HG02852 (cell line): ENCODE measurements at regions not wholly inside any gene's neighbourhood (a gene's known extent, or its start where the extent isn't known, plus 50 kb on each side); places are given as distances from the start of the nearest gene placed in this dataset.
"Not testable (repeated sequence)": the region's sequence is repeated elsewhere in the genome, so short reads cannot be mapped to it uniquely, and the experiment has no call there.

Experiments used
- ATAC-seq: cut with Tn5 transposase; IDR thresholded peaks from one replicate; pipeline ENCODE4 v1.9.1; 2021; ENCODE audit warnings: mild to moderate bottlenecking, moderate library complexity; ENCODE audit not compliant: unreplicated experiment

DNA sequence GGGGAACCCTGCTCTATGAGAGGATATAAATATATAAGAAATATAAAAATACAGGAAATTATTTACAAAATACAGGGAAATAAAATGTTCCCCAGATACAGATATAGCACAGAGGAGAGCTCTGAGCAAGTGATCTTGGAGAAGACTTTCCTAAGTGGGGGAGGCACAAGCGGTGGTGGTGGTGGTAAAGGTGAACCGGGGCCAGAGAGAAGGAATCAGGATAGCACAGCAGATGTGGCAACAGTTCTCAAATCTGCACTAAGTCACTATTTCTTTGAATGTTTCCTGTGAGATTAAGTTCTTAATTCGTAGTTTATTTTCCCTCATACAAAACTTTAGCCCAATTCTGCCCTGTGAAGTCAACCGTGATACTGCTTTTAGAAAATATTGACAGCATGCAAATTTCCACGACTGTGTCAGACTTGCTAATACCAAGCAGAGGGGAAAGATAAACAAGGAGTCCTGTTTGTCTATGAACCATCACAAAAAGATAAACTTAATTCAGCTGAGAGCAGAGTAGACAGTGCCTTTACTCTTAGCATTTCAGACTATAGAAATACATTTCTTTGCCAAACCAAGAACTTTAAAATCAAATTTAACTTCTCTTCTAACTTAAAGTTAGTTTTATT, 237.5 kb upstream of the POGK start:
- ATAC-seq: no peak

DNA sequence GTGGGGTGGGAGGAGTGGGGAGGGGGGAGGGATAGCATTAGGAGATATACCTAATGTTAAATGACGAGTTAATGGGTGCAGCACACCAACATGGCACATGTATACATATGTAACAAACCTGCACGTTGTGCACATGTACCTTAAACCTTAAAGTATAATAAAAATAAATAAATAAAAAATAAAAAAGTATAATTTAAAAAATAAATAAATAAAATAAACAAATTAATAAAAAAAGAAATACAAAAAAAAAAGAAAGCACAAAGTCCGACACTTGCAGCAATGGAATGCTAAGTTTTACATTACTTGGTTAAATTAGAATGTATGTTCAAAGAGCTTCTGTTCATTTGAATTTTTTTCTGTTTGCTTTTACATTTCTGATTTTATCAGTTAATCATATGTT, 236.5 kb upstream of the POGK start:
- ATAC-seq: not testable (repeated sequence)

DNA sequence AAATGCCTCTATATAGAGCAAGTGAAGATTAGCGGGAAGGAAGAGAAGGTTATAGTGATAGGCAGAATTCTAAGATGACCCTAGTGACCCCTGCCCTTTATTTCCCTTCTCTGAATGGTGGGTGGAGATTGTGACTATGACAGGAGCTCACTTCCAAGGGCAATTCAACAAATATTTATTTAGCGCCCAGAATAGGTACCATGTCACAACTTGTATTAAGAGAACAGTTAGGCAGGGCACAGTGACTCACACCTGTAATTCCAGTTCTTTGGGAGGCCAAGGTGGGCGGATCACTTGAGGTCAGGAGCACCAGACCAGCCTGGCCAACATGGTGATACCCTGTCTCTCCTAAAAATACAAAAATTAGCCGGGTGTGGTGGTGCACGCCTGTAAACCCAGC, 236.0 kb upstream of the POGK start:
- ATAC-seq: no peak

DNA sequence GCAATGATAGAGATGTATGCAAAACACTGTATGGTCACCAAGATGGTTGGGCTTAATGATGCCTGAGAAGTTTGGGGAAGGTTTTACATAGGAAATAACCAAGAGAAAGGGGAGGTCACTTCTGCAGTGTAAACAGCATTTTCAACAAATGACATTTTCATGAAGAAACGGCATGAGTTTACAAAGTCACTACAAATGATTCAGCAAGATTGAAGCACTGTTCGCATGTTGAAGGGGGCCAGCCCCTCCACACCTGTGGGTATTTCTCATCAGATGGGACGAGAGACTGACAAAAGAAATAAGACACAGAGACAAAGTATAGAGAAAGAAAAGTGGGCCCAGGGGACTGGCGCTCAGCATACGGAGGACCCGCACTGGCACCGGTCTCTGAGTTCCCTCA, 234.1 kb upstream of the POGK start:
- ATAC-seq: no peak

DNA sequence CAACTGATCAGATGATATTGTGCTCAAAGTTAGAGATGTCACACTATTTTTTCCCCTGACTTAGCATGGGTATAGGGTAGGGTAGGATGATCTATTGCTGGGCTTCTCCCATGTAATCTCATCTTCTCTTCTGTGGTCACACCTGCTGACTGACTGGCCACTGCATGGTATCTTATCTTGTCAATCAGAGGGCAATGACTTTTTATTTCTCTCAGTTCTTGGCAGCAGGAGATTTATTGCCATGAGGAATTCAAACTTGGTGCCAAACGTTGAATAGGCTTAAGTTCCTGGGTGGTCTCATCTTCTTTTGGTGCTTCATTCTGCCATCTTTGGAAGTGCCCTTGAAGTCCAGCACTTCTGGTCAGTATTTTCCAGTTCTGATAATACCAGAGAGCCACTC, 226.4 kb upstream of the POGK start:
- no peak for ATAC-seq

DNA sequence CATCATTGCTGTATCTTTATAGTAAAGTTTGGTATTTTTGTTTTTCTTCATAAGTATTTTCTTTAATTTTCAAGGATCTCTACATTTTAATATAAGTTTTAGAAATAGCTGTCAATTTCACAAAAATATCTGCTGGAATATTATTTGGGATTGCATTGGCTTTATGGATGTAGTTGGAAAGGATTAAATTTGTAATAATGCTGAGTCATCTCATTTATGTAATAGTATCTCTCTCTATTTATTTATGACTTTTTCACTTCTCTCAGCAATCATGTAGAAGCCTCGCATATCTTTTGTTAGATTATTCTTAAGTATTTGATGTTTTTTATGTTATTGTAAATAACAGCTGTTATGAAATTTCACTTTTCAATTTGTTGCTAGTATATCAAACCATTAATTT, 223.1 kb upstream of the POGK start:
- ATAC-seq: no peak

DNA sequence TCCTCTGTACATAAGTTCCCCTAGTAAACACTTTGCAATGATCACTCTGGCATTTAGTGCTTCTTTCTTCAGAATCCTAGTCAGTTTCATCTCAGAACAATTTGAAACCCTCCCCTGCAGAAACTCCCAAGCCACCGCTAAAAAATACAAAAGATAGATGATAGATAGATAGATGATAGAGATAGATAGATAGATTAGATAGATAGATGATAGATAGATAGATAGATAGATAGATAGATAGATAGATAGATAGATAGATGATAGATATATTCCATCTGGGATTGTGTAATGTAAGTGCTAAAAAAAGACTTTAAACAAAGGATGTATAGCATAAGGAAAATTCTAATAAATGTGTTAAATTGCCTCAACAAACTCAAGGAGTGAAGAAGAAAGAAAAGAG, 212.6 kb upstream of the POGK start:
- no peak for ATAC-seq

DNA sequence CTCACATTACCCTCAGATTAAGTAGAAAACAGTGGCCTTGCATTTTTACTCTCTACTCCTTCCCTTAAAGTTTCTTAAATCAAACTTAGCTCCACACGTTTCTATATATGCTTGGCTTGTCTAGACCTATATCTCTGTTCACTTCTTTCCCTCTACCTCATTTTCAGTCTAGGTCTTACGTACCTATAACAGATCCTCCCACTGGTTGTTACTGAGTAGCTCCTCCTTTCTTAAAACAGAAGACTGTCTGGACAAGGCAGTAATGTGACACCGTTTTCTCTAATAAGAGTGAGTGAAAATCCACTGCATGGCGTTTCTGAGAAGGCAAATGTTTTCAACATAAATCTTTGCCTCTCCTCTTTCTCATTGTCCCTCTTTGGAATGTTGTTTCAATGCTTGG, 211.7 kb upstream of the POGK start:
- no peak for ATAC-seq

DNA sequence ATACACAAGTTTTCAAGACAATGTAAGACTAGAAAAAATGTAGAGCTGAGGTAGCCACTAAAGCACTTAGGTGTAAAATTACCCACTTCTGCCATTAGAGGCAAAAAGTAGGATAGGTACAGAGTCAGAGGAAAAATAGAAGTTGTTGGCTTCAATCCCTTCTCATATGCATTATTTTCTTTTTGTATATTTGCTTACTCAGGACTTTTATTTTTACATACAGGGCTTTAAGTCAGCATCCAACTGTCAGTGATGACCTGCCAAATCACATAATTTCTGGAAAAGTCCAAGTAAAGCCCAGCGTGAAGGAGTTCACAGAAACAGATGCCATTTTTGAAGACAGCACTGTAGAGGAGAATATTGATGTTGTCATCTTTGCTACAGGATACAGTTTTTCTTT, 211.0 kb upstream of the POGK start:
- ATAC-seq: no peak

DNA sequence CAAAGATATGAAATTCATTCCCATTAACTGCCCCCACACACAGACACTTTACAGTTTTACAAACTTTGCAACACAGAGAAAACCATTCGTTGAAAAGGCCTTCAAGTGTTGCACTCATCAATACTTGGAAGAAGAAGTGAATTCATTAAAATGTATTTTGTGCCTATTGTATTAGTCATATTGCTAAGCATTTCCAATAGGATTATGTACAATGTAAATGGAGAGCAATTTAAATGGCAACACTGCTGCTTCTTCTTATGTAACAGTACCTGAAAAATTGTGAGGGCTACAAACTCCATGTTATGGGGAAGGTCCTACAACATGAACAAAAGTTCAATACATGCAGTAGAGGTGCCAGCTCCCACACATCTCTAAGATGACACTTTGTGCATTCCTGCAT, 209.3 kb upstream of the POGK start:
- no peak for ATAC-seq

DNA sequence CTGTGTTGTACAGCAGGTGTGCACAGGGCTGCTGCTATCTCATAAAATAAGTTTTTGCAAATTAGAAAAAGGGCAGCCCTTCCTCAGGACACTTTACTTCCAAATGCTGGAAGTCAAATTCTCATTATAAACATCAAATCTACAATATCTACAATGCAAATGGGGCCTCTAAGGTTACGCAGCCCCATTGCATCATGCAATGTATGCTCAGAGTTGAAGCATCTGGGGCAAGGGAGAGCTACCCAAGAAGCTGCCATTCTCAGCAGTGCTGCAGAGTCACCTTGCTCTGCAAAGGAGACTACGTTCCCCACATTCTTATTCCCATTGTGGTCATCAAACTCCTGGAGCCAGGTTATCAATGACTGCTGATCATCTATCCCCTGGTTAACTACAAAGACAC, 208.9 kb upstream of the POGK start:
- no peak for ATAC-seq

DNA sequence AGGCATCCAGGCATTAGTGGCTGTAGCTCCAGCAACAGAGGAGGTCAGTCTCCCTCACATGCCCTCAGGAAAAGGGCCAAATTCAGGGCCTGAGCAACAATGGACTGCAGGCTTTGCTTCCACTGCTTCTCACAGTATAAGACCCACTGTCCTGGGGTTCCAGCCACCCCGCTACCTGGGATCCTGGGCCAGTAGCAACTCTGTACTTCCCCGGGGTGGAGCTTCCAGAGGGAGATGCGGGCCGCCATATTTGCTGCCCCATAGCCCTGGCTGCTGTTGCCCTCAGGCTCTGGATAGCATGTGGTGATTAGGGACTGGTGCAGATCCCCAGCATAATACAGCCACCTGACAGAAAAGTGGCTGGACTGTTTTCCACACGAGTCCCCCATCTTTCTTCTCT, 201.1 kb upstream of the POGK start:
- ATAC-seq: no peak

DNA sequence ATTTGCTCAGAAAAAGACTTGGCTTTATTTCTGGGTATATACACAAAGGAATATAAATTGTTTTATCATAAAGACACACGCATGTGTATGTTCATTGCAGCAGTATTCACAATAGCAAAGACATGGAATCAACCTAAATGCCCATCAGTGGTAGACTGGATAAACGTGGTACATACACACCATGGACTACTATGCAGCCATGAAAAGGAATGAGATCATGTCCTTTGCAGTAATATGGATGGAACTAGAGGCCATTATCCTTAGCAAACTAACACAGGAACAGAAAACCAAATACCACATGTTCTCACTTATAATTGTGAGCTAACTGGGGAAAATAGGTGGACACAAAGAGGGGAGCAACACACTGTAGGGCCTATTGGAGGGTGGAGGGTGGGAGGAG, 182.0 kb upstream of the POGK start:
- not testable (repeated sequence) for ATAC-seq

DNA sequence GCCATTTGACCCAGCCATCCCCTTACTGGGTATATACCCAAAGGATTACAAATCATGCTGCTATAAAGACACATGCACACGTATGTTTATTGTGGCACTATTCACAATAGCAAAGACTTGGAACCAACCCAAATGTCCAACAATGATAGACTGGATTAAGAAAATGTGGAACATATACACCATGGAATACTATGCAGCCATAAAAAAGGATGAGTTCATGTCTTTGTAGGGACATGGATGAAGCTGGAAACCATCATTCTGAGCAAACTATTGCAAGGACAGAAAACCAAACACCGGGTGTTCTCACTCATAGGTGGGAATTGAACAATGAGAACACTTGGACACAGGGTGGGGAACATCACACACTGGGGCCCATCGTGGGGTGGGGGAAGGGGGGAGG, 172.5 kb upstream of the POGK start:
- not testable (repeated sequence) for ATAC-seq

DNA sequence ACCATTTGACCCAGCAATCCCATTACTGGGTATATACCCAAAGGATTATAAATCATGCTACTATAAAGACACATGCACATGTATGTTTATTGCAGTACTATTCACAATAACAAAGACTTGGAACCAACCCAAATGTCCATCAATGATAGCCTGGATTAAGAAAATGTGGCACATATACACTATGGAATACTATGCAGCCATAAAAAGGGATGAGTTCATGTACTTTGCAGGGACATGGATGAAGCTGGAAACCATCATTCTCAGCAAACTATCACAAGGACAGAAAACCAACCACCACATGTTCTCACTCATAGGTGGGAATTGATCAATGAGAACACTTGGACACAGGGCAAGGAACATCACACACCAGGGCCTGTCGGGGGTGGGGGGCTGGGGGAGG, 171.7 kb upstream of the POGK start:
- not testable (repeated sequence) for ATAC-seq

DNA sequence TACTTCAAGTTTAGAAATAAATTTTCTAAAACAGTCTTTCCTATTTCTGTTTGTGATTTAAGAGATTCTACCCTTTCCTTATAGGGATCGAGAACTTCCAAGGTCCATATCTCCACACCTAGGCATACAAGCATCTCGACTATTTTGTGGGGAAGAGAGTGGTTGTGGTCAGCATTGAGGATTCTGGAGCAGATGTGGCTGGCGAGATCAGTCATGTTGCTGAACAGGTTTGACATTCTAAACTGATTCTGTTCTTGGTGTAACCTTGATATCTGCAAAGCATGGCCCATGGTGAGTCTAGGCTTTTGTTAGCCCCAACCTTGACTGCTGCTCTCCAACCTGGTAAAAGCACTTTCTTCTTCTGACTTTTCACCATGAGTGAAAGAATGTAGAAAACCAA, 167.6 kb upstream of the POGK start:
- ATAC-seq: no peak

DNA sequence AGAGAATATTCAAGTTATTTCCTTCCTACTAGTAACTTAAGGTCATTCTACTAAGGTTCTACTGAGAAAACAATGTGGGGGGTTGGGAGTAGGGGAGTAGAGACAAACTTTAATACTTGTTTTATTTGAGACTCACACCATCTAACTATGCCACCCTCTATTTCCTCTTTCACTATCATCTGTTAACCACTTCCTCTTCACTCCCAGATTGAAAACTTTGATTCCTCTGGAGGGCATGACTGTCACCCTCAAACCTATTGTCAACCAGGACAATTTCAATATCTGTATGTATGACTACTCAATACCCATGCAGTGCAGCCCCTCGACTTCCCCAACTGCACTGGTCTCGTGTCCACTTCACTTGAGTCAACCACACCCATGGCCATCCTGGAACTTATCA, 165.6 kb upstream of the POGK start:
- ATAC-seq: no peak

DNA sequence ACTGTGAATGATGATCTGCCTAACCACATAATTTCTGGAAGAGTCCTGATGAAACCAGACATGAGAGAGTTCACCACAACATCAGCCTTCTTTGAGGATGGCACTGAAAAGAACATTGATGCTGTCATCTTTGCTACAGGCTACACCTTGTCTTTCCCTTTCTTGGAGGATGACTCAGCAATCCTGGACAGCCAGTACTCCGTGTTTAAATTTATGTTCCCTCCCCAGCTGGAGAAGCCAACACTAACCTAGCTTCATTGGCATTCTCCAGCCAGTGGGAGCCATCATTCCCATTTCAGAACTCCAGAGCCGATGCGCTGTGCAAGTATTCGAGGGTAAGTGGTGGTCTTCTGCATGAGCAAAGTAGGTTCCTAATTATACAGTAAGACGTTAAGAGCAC, 164.1 kb upstream of the POGK start:
- no peak for ATAC-seq

DNA sequence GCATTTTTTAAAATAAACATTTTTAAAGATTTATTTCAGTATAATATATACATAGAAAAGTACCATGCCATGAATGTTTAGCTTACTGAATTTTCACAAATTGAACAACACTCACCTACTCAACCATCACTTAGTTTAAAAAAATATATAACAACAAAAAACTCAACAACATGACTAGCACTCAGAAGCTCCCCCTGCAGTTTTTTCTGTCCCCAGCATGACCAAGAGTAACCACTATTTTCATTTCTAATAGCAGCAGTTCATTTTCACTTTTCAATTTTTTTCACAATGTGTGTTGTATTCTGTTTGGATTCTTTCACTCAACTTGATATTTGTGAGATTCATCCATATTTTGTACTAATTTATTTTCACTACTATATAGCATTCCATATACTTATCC, 162.3 kb upstream of the POGK start:
- ATAC-seq: no peak

DNA sequence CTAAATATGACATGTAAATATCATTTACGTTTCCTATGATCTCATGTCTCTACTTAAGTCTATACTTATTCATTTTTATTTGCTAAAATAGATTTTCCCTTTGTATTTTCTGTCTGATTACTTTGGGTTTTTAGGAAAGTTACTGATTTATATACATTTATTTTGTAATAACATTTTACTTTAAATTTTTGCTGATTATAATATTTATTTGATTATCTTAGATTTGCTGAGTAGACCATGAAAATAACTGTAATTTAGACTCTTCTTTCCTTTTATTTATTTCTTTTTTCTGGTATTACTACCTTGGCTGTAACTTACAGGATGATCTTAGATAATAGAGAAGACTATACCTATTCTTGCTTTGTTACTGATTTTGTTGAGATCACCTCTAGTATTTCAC, 159.9 kb upstream of the POGK start:
- no peak for ATAC-seq

DNA sequence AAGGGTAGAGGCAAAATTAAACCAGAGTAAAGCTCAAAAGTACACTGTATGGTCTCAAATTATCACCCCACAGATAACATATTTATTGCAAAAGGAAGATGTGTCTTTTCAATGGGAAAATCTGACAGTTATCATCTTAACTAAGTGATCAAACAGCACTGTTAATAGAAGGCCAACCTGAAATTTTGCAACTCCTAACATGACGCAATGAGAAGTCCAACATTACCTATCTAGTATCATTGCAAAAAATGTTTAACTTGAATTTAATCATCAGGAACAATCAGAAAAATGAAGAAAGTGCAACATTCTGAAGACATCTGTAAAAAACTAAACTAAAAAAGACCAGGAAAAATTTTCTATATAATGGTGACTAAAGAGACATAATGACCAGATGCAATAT, 156.7 kb upstream of the POGK start:
- no peak for ATAC-seq

DNA sequence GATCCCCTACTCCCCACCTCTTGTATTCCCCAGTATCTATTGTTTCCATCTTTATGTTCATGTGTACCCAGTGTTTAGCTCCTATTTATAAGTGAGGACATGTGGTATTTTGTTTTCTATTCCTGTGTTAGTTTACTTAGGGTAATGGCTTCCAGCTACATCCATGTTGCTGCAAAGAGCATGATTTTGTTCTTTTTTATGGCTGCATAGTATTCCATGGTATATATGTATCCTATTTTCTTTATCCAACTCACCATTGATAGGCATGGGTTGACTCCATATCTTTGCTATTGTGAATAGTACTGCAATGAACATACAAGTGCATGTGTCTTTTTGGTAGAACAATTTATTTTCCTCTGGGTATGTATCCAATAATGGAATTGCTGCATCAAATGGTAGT, 154.6 kb upstream of the POGK start:
- not testable (repeated sequence) for ATAC-seq

DNA sequence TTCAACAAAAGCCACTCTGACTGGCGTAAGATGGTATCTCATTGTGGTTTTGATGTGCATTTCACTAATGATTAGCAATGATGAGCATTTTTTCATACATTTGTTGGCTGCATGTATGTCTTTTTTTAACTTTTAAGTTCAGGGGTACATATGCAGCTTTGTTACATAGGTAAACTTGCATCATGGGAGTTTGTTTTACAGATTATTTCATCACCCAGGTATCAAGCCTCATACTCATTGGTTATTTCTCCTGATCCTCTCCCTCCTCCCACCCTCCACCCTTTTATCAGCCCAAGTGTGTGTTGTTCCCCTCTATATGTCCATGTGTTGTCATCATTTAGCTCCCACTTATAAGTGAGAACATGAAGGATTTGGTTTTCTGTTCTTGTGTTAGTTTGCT, 154.1 kb upstream of the POGK start:
- no peak for ATAC-seq

DNA sequence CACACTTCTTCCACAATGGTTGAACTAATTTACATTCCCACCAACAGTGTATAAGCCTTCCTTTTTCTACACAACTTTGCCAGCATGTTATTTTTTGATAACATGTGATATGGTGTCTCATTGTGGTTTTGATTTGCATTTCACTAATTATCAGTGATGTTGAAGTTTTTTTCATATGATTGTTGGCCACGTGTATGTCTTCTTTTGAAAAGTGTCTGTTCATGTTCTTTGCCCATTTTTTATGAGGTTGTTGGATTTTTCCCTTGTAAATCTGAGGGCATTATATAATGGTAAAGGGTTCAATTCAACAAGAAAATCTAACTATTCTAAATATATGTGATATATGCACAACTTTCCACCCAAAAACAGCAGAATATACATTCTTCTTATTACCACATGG, 153.4 kb upstream of the POGK start:
- ATAC-seq: not testable (repeated sequence)
